ENCODE measurements at regions not wholly inside any gene's neighbourhood (a gene's known extent, or its start where the extent isn't known, plus 50 kb on each side); places are given as distances from the start of the nearest gene placed in this dataset.

- intact Hi-C loops (cut with DNase I): no loop called here
- ATAC-seq (no peak), DNase-seq (no peak)
- no peaks in the 10 kb centered on the region for H3K4me1 ChIP-seq
- H3K27ac ChIP-seq: no peak overlapping the region
- H3K27me3 ChIP-seq: no peaks in the 10 kb centered on the region
- H3K4me3 ChIP-seq: no peak overlapping the region
- no peaks in the 10 kb centered on the region for H3K36me3 ChIP-seq
- H3K9me3 ChIP-seq: no peaks in the 10 kb centered on the region
- TF ChIP-seq, protein P1, sequence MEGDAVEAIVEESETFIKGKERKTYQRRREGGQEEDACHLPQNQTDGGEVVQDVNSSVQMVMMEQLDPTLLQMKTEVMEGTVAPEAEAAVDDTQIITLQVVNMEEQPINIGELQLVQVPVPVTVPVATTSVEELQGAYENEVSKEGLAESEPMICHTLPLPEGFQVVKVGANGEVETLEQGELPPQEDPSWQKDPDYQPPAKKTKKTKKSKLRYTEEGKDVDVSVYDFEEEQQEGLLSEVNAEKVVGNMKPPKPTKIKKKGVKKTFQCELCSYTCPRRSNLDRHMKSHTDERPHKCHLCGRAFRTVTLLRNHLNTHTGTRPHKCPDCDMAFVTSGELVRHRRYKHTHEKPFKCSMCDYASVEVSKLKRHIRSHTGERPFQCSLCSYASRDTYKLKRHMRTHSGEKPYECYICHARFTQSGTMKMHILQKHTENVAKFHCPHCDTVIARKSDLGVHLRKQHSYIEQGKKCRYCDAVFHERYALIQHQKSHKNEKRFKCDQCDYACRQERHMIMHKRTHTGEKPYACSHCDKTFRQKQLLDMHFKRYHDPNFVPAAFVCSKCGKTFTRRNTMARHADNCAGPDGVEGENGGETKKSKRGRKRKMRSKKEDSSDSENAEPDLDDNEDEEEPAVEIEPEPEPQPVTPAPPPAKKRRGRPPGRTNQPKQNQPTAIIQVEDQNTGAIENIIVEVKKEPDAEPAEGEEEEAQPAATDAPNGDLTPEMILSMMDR (IDR thresholded peaks at IDR 0.05): no peak
- no peak for TF ChIP-seq POLR2A (IDR thresholded peaks at IDR 0.05)
- WGBS (ENCODE audit: insufficient coverage, low coverage, low lambda C conversion rate, missing lambda C conversion rate): 43% methylated on average over 3 of the region's 3 CpGs
Observed at GRCh38 chr7:114364151-114364550, 50.5 kb upstream of the FOXP2 start.

- Histone ChIP-seq H3K4me3 (no peak overlapping the region), H3K27me3 (no peaks in the 10 kb centered on the region), H3K27ac (no peak overlapping the region), H3K4me1 (no peaks in the 10 kb centered on the region), H3K36me3 (no peaks in the 10 kb centered on the region), H3K9me3 (no peaks in the 10 kb centered on the region)
- WGBS (ENCODE audit: insufficient coverage, low coverage, low lambda C conversion rate, missing lambda C conversion rate): 100% methylated on average over 1 of the region's 1 CpG
- intact Hi-C loops (cut with DNase I): no loop called here
- DNase-seq (no peak), ATAC-seq (no peak)
- TF ChIP-seq, protein P1 (IDR thresholded peaks at IDR 0.05): no peak
- no peak for TF ChIP-seq POLR2A (IDR thresholded peaks at IDR 0.05)
Observed at GRCh38 chr7:114363292-114363691, 51.3 kb upstream of the FOXP2 start.

DNA sequence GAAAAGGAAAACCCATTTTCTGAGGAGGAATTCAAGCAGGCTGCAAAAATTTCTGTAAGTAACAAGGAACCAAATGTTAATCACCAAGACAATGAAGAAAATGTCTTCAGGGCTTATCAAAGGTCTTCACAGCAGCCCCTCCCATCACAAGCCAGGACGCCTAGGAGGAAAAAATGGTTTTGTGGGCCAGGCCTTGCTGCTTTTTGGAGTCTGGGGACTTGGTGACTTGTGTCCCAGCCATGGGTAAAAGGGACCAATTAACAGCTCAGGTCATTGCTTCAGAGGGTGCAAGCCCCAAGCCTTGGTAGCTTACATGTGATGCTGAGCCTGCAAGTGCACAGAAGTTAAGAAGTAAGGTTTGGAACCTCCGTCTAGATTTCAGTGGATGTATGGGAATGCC, 55.7 kb upstream of the FOXP2 start:
- no peak for TF ChIP-seq POLR2A (IDR thresholded peaks at IDR 0.05)
- TF ChIP-seq, protein P1 (IDR thresholded peaks at IDR 0.05): no peak
- no peaks in the 10 kb centered on the region for H3K27me3 ChIP-seq
- H3K27ac ChIP-seq: no peak overlapping the region
- no peak overlapping the region for H3K4me3 ChIP-seq
- ATAC-seq (no peak), DNase-seq (no peak)
- 88% methylated on average over 1 of the region's 2 CpGs for WGBS (ENCODE audit: insufficient coverage, low coverage, low lambda C conversion rate, missing lambda C conversion rate)
- intact Hi-C loops (cut with DNase I): no loop called here
- H3K36me3 ChIP-seq: no peaks in the 10 kb centered on the region
- H3K9me3 ChIP-seq: no peaks in the 10 kb centered on the region
- no peaks in the 10 kb centered on the region for H3K4me1 ChIP-seq

- WGBS (ENCODE audit: insufficient coverage, low coverage, low lambda C conversion rate, missing lambda C conversion rate): 85% methylated on average over 3 of the region's 3 CpGs
- Histone ChIP-seq H3K4me1 (no peaks in the 10 kb centered on the region), H3K27me3 (no peaks in the 10 kb centered on the region), H3K27ac (no peak overlapping the region), H3K9me3 (no peaks in the 10 kb centered on the region), H3K36me3 (no peaks in the 10 kb centered on the region), H3K4me3 (no peak overlapping the region)
- DNase-seq (no peak), ATAC-seq (no peak)
- intact Hi-C loops (cut with DNase I): no loop called here
- TF ChIP-seq, protein P1 (IDR thresholded peaks at IDR 0.05): no peak
- no peak for TF ChIP-seq POLR2A (IDR thresholded peaks at IDR 0.05)
Observed at GRCh38 chr7:114356133-114356532, 58.5 kb upstream of the FOXP2 start.

DNA sequence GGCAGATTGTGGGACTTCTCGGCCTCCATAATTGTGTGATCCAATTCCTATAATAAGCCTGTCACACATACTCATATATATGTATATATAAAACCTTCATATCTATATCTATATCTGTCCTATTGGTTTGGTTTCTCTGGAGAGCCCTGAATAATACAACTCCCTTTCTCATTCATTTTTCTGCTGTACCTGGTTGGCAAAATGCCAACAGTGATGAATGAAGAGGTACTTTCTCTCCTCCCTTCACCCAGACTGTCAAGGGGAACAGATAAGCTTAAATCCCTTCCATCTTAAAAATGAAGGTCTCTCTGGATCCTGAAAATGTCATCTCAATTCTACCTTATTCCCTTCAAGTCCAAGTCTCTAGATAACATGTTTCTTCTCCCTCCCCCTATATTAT, 60.3 kb upstream of the FOXP2 start:
- Histone ChIP-seq H3K9me3 (no peaks in the 10 kb centered on the region), H3K4me3 (no peak overlapping the region), H3K27ac (no peak overlapping the region), H3K4me1 (no peaks in the 10 kb centered on the region), H3K36me3 (no peaks in the 10 kb centered on the region), H3K27me3 (no peaks in the 10 kb centered on the region)
- no peak for TF ChIP-seq POLR2A (IDR thresholded peaks at IDR 0.05)
- TF ChIP-seq, protein P1 (IDR thresholded peaks at IDR 0.05): no peak
- ATAC-seq (no peak), DNase-seq (no peak)
- intact Hi-C loops (cut with DNase I): no loop called here
- 57% methylated on average over 1 of the region's 1 CpG for WGBS (ENCODE audit: insufficient coverage, low coverage, low lambda C conversion rate, missing lambda C conversion rate)
